ENCODE measurements at regions not wholly inside any gene's neighbourhood (a gene's known extent, or its start where the extent isn't known, plus 50 kb on each side); places are given as distances from the start of the nearest gene placed in this dataset.

DNA sequence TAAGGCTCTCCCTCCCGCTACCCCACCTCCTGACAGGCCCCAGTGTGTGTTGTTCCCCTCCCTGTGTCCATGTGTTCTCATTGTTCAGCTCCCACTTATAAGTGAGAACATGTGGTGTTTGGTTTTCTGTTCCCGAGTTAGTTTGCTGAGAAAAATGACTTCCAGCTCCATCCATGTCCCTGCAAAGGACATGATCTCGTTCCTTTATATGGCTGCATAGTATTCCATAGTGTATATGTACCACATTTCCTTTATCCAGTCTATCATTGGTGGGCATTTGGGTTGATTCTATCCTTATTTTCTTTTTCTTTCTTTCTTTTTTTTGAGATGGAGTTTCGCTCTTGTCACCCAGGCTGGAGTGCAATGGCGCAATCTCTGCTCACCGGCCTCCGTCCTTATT, 57.8 kb upstream of the RASSF3 start:
- peak overlapping the region; percentile 61; the same call in 1 of the 2 replicates for H3K27ac ChIP-seq

DNA sequence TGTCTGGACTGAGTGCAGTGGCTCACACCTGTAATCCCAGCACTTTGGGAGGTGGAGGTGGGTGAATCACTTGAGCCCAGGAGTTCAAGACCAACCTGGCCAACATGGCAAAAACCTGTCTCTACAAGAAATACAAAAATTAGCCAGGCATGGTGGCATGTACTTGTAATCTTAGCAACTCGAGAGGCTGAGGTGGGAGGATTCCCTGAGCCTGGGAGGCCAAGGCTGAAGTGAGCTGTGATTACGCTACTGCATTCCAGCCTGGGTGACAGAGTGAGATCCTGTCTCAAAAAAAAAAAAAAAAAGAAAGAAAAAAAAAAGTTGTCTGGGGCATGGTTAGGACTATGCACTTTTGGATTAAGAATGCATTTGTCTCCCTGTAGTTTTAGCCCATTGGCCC, 56.6 kb upstream of the RASSF3 start:
- H3K27ac ChIP-seq: peak overlapping the region; percentile 6; the same call in 1 of the 2 replicates

DNA sequence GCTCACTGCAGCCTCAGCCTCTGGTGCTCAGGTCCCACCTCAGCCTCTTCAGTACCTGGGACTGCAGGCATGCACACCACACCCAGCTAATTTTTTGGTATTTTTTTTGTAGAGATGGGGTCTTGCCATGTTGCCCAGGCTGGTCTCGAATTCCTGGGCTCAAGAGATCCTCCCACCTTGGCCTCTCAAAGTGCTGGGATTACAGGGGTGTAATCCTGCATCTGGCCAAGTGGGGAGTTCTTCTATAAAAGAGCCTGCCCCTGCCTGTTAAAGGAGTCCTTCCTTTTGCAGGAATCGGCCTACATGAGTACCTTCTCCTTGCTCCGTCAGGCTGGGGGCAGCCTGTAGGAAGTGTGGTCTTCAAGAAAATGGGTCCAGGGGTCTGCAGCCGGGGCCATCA, 54.1 kb upstream of the RASSF3 start:
- TF ChIP-seq, protein P1, sequence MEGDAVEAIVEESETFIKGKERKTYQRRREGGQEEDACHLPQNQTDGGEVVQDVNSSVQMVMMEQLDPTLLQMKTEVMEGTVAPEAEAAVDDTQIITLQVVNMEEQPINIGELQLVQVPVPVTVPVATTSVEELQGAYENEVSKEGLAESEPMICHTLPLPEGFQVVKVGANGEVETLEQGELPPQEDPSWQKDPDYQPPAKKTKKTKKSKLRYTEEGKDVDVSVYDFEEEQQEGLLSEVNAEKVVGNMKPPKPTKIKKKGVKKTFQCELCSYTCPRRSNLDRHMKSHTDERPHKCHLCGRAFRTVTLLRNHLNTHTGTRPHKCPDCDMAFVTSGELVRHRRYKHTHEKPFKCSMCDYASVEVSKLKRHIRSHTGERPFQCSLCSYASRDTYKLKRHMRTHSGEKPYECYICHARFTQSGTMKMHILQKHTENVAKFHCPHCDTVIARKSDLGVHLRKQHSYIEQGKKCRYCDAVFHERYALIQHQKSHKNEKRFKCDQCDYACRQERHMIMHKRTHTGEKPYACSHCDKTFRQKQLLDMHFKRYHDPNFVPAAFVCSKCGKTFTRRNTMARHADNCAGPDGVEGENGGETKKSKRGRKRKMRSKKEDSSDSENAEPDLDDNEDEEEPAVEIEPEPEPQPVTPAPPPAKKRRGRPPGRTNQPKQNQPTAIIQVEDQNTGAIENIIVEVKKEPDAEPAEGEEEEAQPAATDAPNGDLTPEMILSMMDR (conservative IDR thresholded peaks at IDR 0.05): no peak
- H3K27ac ChIP-seq: no peak overlapping the region

DNA sequence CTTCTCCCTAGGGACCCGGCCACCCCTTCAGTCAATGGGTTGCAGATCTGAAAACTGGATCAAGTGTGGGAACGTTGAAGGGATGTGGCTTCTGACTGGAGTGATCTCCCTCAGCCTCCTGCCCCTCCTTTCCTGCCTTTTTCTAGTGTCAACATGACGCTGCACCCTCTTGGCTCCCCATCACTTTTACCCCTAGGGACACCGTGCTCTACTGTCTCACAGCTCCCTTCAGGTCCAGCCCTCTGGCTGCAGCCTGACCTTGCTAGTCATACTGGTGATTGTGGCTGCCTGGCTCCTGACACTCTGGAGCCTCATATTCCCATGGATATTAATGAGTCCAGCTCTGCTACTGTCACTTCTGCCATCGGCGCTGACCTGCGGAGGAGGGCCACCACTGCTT, 51.5 kb upstream of the RASSF3 start:
- TF ChIP-seq, protein P1 (conservative IDR thresholded peaks at IDR 0.05): no peak

DNA sequence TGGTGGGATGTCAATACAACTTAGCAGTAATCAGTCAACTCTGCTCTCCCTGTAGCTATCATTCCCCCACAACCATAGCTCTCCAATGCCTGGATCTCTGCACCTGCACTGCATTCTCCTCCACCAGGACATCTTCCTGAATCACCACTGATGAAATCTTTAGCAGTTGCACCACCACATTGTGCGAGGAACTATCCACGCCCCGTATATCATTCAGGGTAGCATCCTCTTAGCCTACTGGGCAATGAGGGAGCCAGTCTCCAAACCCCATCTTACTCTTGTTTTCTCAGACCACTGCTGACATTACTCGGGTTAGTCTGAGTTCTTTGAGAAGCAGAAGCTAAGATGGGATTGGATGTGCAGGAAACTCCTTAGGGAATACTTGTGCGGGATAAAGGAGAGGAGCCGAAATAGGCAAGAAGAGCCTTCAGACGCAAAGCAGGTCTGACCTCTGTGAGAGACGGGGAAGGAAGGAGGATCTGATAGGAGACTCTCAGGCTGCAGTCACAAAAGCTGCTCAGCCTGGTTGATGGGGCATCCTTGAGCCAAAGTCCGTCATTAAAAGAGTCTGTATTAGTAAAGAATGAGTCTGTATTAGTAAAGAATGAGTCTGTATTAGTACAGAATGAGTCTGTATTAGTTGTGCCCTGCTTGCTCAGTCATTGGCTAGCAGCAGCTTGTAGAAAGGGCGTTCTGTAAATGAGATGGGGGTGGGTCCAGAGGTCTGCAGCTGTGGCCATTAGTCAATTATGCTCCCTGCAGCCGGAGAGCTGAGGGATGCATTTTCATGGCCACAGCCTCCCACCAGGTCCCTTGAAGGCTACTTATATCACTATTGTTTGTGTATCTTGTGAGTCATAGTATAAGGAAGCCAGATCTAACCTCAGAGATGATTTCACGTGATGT, 49.6 kb upstream of the RASSF3 start:
- no peak overlapping the region for H3K27ac ChIP-seq

More for the DNA sequence above, 51.5 kb upstream of the RASSF3 start:
- no peak overlapping the region for H3K27ac ChIP-seq

More for the DNA sequence above, 49.6 kb upstream of the RASSF3 start:
- TF ChIP-seq, protein P1 (conservative IDR thresholded peaks at IDR 0.05): no peak
